IMR-90 (cell line): ENCODE measurements at regions not wholly inside any gene's neighbourhood (a gene's known extent, or its start where the extent isn't known, plus 50 kb on each side); places are given as distances from the start of the nearest gene placed in this dataset.

Experiments
- ATAC-seq: fragments of 200-7000 bp; cut with Tn5 transposase; 2 replicates; pipeline ENCODE4 v1.9.1; 2020; ENCODE audit warnings: low read depth, mild to moderate bottlenecking, moderate library complexity
- BruUV-seq: library from RNA; stranded (reverse); fragments of 400-500 nt; replicated peaks from 2 replicates; lab custom pipeline; 2021; lab: Mats Ljungman, UMichigan
- CTCF ChIA-PET: fragments of 300-600 bp; formaldehyde crosslinking; extraction: SDS; loops from one replicate; lab custom pipeline; 2021; ENCODE audit warnings: antibody characterized with exemption; lab: Yijun Ruan, JAX
- POLR2A ChIA-PET: fragments of 300-600 bp; sonication (Branson Sonifier 250); formaldehyde crosslinking; loops from one replicate; lab custom pipeline; 2022; ENCODE audit warnings: antibody characterized with exemption; ENCODE audit not compliant: unreplicated experiment; lab: Charles Lee
- DNase-seq: peaks from one replicate; pipeline ENCODE4 v3.0.0; 2013
- H2AFZ ChIP-seq: replicated peaks from 2 replicates; pipeline ENCODE3; 2013; ENCODE audit warnings: low read length, mild to moderate bottlenecking; ENCODE audit not compliant: poor library complexity
- H2AK5ac ChIP-seq: 2 replicates; pipeline ENCODE4 v1.6.1; 2013; ENCODE audit warnings: low read depth, low read length, inconsistent platforms
- H2AK9ac ChIP-seq: replicated peaks from 2 replicates; pipeline ENCODE3; 2013; ENCODE audit warnings: mild to moderate bottlenecking, low read depth, low read length, moderate library complexity; ENCODE audit not compliant: poor library complexity
- H2BK120ac ChIP-seq: 2 replicates; pipeline ENCODE4 v1.6.1; 2013; ENCODE audit warnings: low read depth, low read length, inconsistent platforms
- H2BK15ac ChIP-seq: 3 replicates; pipeline ENCODE4 v1.6.1; 2013; ENCODE audit warnings: low read depth, low read length, inconsistent platforms
- H2BK20ac ChIP-seq: 2 replicates; pipeline ENCODE4 v1.6.1; 2013; ENCODE audit warnings: low read depth, mild to moderate bottlenecking, inconsistent platforms, low read length, moderate library complexity
- H2BK5ac ChIP-seq: 2 replicates; pipeline ENCODE4 v1.6.1; 2013; ENCODE audit warnings: mild to moderate bottlenecking, low read depth, low read length, inconsistent platforms; ENCODE audit not compliant: poor library complexity, severe bottlenecking
- H3K14ac ChIP-seq: replicated peaks from 2 replicates; pipeline ENCODE4 v1.6.1; 2013; ENCODE audit warnings: low read depth, low read length, inconsistent platforms
- H3K18ac ChIP-seq: 2 replicates; pipeline ENCODE4 v1.6.1; 2013; ENCODE audit warnings: low read depth, low read length, control low read depth
- H3K23ac ChIP-seq: 2 replicates; pipeline ENCODE4 v1.6.1; 2013; ENCODE audit warnings: low read depth, low read length, inconsistent platforms
- H3K27ac ChIP-seq: 2 replicates; pipeline ENCODE4 v1.5.1; 2013; ENCODE audit warnings: mild to moderate bottlenecking, control low read depth, low read length; ENCODE audit not compliant: insufficient read depth
- H3K27me3 ChIP-seq: 2 replicates; pipeline ENCODE4 v1.6.1; 2013; ENCODE audit warnings: low read length; ENCODE audit not compliant: control insufficient read depth, insufficient read depth
- H3K36me3 ChIP-seq: 2 replicates; pipeline ENCODE4 v1.6.1; 2013; ENCODE audit warnings: low read length, mixed read lengths; ENCODE audit not compliant: control insufficient read depth, insufficient read depth
- H3K4ac ChIP-seq: 2 replicates; pipeline ENCODE4 v1.6.1; 2013; ENCODE audit warnings: low read depth, low read length, inconsistent platforms
- H3K4me1 ChIP-seq: 2 replicates; pipeline ENCODE4 v1.6.1; 2013; ENCODE audit warnings: low read length, mixed read lengths; ENCODE audit not compliant: control insufficient read depth, insufficient read depth
- H3K4me2 ChIP-seq: 2 replicates; pipeline ENCODE4 v1.6.1; 2013; ENCODE audit warnings: low read depth, mild to moderate bottlenecking, control low read depth, low read length, moderate library complexity
- H3K4me3 ChIP-seq: 2 replicates; pipeline ENCODE4 v1.5.1; 2013; ENCODE audit warnings: low read depth, mild to moderate bottlenecking, control low read depth, low read length, moderate library complexity; ENCODE audit not compliant: insufficient read depth
- H3K56ac ChIP-seq: 2 replicates; pipeline ENCODE4 v1.6.1; 2013; ENCODE audit warnings: low read length, inconsistent platforms; ENCODE audit not compliant: insufficient read depth; ENCODE audit errors: extremely low read depth
- H3K79me1 ChIP-seq, 2 experiments: 2 replicates each; pipeline ENCODE4 v1.6.1; 2013; ENCODE audit warnings: low read length in 2 of 2, inconsistent platforms in 1 of 2, low read depth in 1 of 2
- H3K9ac ChIP-seq: 2 replicates; pipeline ENCODE4 v1.6.1; 2013; ENCODE audit warnings: low read depth, low read length, control low read depth
- H3K9me1 ChIP-seq: 2 replicates; pipeline ENCODE4 v1.6.1; 2013; ENCODE audit warnings: low read length, inconsistent platforms; ENCODE audit not compliant: insufficient read depth
- H3K9me3 ChIP-seq: 2 replicates; pipeline ENCODE4 v1.6.1; 2013; ENCODE audit warnings: low read length; ENCODE audit not compliant: control insufficient read depth, insufficient read depth
- H4K20me1 ChIP-seq: 2 replicates; pipeline ENCODE4 v1.6.1; 2013; ENCODE audit warnings: low read length, inconsistent platforms; ENCODE audit not compliant: insufficient read depth
- H4K5ac ChIP-seq: 2 replicates; pipeline ENCODE4 v1.6.1; 2013; ENCODE audit warnings: mild to moderate bottlenecking, low read depth, low read length, control low read depth
- H4K8ac ChIP-seq, 2 experiments: 2 replicates each; pipeline ENCODE4 v1.6.1; 2013; ENCODE audit warnings: low read depth in 2 of 2, low read length in 2 of 2, control low read depth in 1 of 2, inconsistent platforms in 1 of 2
- H4K91ac ChIP-seq: 2 replicates; pipeline ENCODE4 v1.6.1; 2013; ENCODE audit warnings: low read depth, low read length, inconsistent platforms; ENCODE audit not compliant: insufficient read depth
- NFE2L2 ChIP-seq: fragments of 150-350 bp; IDR thresholded peaks from 2 replicates; pipeline ENCODE4 v1.6.1; 2016; ENCODE audit warnings: low read depth, mild to moderate bottlenecking, low read length
- RFX5 ChIP-seq: IDR thresholded peaks from 2 replicates; pipeline ENCODE4 v1.8.0; 2012; ENCODE audit warnings: low read depth, mild to moderate bottlenecking, low read length, moderate library complexity
- WGBS, 2 experiments: methylation state at CpG; one replicate each; pipeline versions ENCODE4 v1.1.5 to v1.1.7; 2013; ENCODE audit warnings: missing lambda C conversion rate in 2 of 2; ENCODE audit not compliant: insufficient read length in 1 of 2; ENCODE audit errors: extremely low coverage in 2 of 2; 5-methylcytosine and 5-hydroxymethylcytosine counted together
- dilution Hi-C: fragments of 300-500 bp; cut with HindIII; formaldehyde crosslinking; loops from one replicate; pipeline ENCODE4 v1.14.3; 2018; ENCODE audit warnings: low sequenced_read_pairs; ENCODE audit not compliant: unreplicated experiment
- in situ Hi-C: fragments of 300-500 bp; cut with MboI; formaldehyde crosslinking; loops from 3 replicates; pipeline ENCODE4 v1.14.3; 2019; ENCODE audit warnings: low sequenced_read_pairs, inconsistent platforms, mixed read lengths
- intact Hi-C: fragments of 100-400 bp; cut with micrococcal nuclease; formaldehyde crosslinking; loops from 2 replicates; pipeline ENCODE4 v1.10.0; 2022
- TF ChIP-seq, protein P1 (sequence below): fragments of 150-350 bp; IDR thresholded peaks from 2 replicates; pipeline ENCODE4 v1.6.1; 2017; ENCODE audit warnings: mild to moderate bottlenecking, antibody characterized with exemption, low read length, low read depth

- H2BK5ac ChIP-seq, result no peak overlapping the region
- no CpG with 5 or more reads among the region's 2 CpGs for WGBS, 2 experiments
- no peak overlapping the region for H3K18ac ChIP-seq
- no TSS peak for BruUV-seq
- H2AK5ac ChIP-seq, result no peak overlapping the region
- no peak overlapping the region for H2AK9ac ChIP-seq
- no peaks in the 10 kb centered on the region for H3K79me1 ChIP-seq
- H3K4me1 ChIP-seq, result no peaks in the 10 kb centered on the region
- no peak overlapping the region for H3K56ac ChIP-seq
- no peak overlapping the region for H4K8ac ChIP-seq
- H3K23ac ChIP-seq, result no peak overlapping the region
- H4K91ac ChIP-seq, result no peak overlapping the region
- no peaks in the 10 kb centered on the region for H3K9me3 ChIP-seq
- TF ChIP-seq RFX5 (no peak), NFE2L2 (no peak)
- TF ChIP-seq, protein P1, sequence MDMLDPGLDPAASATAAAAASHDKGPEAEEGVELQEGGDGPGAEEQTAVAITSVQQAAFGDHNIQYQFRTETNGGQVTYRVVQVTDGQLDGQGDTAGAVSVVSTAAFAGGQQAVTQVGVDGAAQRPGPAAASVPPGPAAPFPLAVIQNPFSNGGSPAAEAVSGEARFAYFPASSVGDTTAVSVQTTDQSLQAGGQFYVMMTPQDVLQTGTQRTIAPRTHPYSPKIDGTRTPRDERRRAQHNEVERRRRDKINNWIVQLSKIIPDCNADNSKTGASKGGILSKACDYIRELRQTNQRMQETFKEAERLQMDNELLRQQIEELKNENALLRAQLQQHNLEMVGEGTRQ, result no peak
- no peak overlapping the region for H3K4ac ChIP-seq
- H2BK120ac ChIP-seq, result no peak overlapping the region
- H3K36me3 ChIP-seq, result no peaks in the 10 kb centered on the region
- CTCF ChIA-PET, result no interaction called here
- no peak overlapping the region for H3K9ac ChIP-seq
- no peaks in the 10 kb centered on the region for H3K9me1 ChIP-seq
- H2BK20ac ChIP-seq, result no peak overlapping the region
- no peak overlapping the region for H3K4me2 ChIP-seq
- H2BK15ac ChIP-seq, result no peak overlapping the region
- no peaks in the 10 kb centered on the region for H4K20me1 ChIP-seq
- no peaks in the 10 kb centered on the region for H3K27me3 ChIP-seq
- DNase-seq, result no peak
- intact Hi-C loops, result no loop called here
- H3K4me3 ChIP-seq, result no peak overlapping the region
- ATAC-seq, result no peak
- POLR2A ChIA-PET, result no interaction called here
- H3K27ac ChIP-seq, result no peak overlapping the region
- dilution Hi-C loops, result no loop called here
- in situ Hi-C loops, result no loop called here
- no peak overlapping the region for H2AFZ ChIP-seq
- no peak overlapping the region for H4K5ac ChIP-seq
- H3K14ac ChIP-seq, result no peak overlapping the region
These were observed 81.9 kb upstream of the SPON1 start for GRCh38 chr11:13880634-13881033.
